NB4 (cell line): ENCODE measurements at regions not wholly inside any gene's neighbourhood (a gene's known extent, or its start where the extent isn't known, plus 50 kb on each side); places are given as distances from the start of the nearest gene placed in this dataset.

Experiments used
- DNase-seq: peaks from one replicate; pipeline ENCODE4 v3.0.0; 2010; ENCODE audit warnings: low read depth
- H3K4me3 ChIP-seq: one replicate; pipeline ENCODE4 v1.5.1; 2011; ENCODE audit warnings: mild to moderate bottlenecking, low read depth, low read length, moderate library complexity
- MYC ChIP-seq: IDR thresholded peaks from 2 replicates; pipeline ENCODE4 v1.6.1; 2011; ENCODE audit warnings: low read depth, low read length
- POLR2A ChIP-seq: IDR thresholded peaks from 2 replicates; pipeline ENCODE4 v1.6.1; 2011; ENCODE audit warnings: mild to moderate bottlenecking; ENCODE audit not compliant: insufficient read length; ENCODE audit errors: extremely low read depth
- TF ChIP-seq, protein P1 (sequence below): IDR thresholded peaks from one replicate; pipeline ENCODE4 v1.5.1; 2012; ENCODE audit warnings: low read depth, low read length
- TF ChIP-seq, protein P2 (sequence below): IDR thresholded peaks from 2 replicates; pipeline ENCODE4 v1.6.1; 2011; ENCODE audit warnings: low read depth, low read length

DNA sequence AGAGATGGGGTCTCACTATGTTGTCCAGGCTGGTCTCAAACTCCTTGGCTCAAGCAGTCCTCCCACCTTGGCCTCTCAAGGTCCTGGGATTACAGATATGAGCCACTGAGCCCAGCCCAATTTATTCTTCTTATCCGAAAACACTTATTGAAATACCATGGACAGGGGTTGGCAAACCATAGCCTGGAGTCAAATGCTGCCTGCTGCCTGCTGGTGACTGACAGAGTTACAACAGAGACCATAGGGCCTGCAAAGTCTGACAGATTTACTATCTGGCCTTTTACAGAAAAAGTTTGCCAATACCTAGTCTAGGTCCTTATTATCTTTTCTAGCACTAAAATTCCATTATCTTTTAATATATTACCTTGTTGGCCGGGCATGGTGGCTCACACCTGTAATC lies 87.1 kb upstream of the ZNF281 start:
- TF ChIP-seq, protein P1, sequence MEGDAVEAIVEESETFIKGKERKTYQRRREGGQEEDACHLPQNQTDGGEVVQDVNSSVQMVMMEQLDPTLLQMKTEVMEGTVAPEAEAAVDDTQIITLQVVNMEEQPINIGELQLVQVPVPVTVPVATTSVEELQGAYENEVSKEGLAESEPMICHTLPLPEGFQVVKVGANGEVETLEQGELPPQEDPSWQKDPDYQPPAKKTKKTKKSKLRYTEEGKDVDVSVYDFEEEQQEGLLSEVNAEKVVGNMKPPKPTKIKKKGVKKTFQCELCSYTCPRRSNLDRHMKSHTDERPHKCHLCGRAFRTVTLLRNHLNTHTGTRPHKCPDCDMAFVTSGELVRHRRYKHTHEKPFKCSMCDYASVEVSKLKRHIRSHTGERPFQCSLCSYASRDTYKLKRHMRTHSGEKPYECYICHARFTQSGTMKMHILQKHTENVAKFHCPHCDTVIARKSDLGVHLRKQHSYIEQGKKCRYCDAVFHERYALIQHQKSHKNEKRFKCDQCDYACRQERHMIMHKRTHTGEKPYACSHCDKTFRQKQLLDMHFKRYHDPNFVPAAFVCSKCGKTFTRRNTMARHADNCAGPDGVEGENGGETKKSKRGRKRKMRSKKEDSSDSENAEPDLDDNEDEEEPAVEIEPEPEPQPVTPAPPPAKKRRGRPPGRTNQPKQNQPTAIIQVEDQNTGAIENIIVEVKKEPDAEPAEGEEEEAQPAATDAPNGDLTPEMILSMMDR, result no peak
- TF ChIP-seq, protein P2, sequence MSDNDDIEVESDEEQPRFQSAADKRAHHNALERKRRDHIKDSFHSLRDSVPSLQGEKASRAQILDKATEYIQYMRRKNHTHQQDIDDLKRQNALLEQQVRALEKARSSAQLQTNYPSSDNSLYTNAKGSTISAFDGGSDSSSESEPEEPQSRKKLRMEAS, result no peak
- TF ChIP-seq POLR2A, result no peak
- no peak for TF ChIP-seq MYC
- H3K4me3 ChIP-seq, result no peak overlapping the region
- no peak for DNase-seq

DNA sequence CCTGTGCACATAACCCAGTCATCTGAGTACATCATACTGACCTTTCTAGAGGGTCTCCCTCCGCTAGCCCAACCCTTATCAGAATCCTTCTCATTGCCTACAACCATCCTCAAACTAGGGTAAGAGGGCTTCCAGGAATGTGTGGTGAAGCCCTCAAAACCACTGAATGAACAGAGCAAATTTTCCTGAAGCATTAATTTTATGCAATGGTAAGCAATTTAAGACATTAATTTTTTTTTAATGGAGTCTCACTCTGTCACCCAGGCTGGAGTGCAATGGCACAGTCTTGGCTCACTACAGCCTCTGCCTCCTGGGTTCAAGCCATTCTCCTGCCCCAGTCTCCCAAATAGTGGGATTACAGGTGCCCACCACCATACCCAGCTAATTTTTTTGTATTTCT lies 86.1 kb upstream of the ZNF281 start:
- DNase-seq, result no peak
- TF ChIP-seq MYC (no peak), POLR2A (no peak)
- TF ChIP-seq, protein P1, result no peak
- TF ChIP-seq, protein P2, result no peak

DNA sequence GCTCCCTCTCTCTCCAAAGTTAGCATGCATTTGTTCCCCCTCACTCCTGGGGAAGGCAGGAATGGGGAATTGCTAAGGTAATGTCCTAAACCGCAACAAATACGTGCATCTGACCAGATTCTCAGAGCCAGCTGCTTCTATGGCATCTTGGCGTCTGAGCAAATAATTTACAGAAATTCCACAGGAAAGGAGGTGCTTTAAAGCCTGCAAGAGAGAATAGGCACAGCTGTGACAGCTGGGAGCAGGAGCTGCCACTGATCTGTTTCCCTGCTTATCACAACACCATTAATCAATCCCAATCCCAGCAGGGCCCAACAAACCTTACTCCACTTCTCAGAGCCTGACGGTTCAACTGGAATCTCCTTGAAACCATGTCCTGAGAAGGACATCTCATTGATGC lies 83.5 kb upstream of the ZNF281 start:
- no peak overlapping the region for H3K4me3 ChIP-seq
- DNase-seq, result no peak
- TF ChIP-seq, protein P2, result no peak
- no peak for TF ChIP-seq MYC
- TF ChIP-seq POLR2A, result no peak
- TF ChIP-seq, protein P1, result no peak

More for the DNA sequence above, 86.1 kb upstream of the ZNF281 start:
- no peak overlapping the region for H3K4me3 ChIP-seq

DNA sequence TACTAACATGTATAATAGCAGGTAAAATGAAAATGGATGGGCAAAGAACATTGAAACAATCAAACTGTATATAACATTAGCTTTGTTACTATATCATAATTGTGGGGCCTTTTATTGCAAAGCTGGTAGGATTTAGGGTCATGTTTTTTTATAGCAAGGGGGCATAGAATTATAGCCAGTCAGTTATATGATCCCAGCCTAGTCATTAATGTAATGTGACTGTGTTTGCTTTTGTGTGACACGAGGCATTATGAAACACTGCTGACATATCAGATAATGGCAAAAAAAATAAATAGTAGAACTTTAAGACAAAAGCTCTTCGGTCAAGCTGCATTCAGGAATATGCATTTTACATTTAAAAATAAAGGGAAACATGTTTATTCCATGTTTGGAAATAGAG lies 81.3 kb upstream of the ZNF281 start:
- DNase-seq, result no peak
- TF ChIP-seq, protein P1, result no peak
- TF ChIP-seq MYC, result no peak
- TF ChIP-seq, protein P2, result no peak
- no peak for TF ChIP-seq POLR2A
- H3K4me3 ChIP-seq, result no peak overlapping the region

DNA sequence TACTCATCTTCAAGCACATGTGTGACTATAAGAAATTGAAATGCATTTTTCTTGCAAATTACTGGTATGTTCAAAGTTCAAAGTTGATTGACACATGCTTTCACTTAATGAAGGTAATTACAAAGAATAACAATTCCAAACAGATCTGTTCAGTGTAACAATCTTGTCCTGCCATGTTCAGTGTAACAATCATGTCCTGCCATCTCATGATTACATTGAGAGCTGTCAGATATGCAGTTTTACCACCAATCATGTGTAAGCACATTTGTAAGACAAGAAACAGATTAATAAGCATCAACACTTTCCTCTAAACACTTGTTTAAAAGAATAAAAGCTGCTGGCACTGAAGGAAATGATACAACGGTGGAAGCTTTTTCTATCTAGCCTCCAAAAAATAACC lies 80.3 kb upstream of the ZNF281 start:
- no peak overlapping the region for H3K4me3 ChIP-seq
- DNase-seq, result no peak
- no peak for TF ChIP-seq POLR2A
- TF ChIP-seq, protein P2, result no peak
- TF ChIP-seq MYC, result no peak
- TF ChIP-seq, protein P1, result no peak
